Sigmoid colon (tissue), 4 donors: ENCODE measurements at regions not wholly inside any gene's neighbourhood (a gene's known extent, or its start where the extent isn't known, plus 50 kb on each side); places are given as distances from the start of the nearest gene placed in this dataset.

Source experiments
- EP300 ChIP-seq, 4 donors: sonication (generic); formaldehyde crosslinking; IDR thresholded peaks; one replicate each; pipeline ENCODE4 v1.6.1; 2017; ENCODE audit warnings: antibody characterized with exemption in 4 of 4
- POLR2A ChIP-seq, 2 donors: fragments of 450-650 bp; IDR thresholded peaks; one replicate each; pipeline ENCODE4 v1.6.1; 2016; ENCODE audit warnings: antibody characterized with exemption in 2 of 2, mild to moderate bottlenecking in 2 of 2, moderate library complexity in 2 of 2
- POLR2AphosphoS5 ChIP-seq, 4 donors: sonication (generic); formaldehyde crosslinking; IDR thresholded peaks; one replicate each; pipeline ENCODE4 v1.6.1; 2017; ENCODE audit warnings: antibody characterized with exemption in 4 of 4
- TF ChIP-seq, protein P1 (sequence below), 4 experiments: fragments of 450-650 bp in 3 of 4; fragments of 200-600 bp in 1 of 4; IDR thresholded peaks; one replicate each; pipeline ENCODE4 v1.5.1; 2016 to 2019; ENCODE audit warnings: antibody characterized with exemption in 4 of 4, mild to moderate bottlenecking in 3 of 4, moderate library complexity in 2 of 4

DNA sequence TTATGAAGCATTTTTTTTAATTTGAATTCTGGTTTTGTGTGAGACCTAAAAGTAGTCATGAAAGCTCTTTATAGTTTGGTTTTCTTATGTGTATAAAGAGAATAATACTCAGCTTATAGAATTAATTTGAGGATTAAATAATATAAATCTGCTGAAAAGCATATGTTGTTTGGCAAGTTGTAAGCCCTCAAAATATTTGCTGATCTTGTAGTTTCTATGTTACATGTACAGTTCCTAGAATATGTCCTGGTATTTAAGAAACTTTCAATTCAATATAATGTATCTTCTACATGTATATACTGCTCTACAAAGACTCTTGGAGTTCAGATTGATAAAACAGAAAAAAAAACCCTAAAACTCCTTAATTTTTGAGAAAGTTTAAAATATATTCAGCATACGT is 605.5 kb upstream of the FAM98A start:
- TF ChIP-seq, protein P1, sequence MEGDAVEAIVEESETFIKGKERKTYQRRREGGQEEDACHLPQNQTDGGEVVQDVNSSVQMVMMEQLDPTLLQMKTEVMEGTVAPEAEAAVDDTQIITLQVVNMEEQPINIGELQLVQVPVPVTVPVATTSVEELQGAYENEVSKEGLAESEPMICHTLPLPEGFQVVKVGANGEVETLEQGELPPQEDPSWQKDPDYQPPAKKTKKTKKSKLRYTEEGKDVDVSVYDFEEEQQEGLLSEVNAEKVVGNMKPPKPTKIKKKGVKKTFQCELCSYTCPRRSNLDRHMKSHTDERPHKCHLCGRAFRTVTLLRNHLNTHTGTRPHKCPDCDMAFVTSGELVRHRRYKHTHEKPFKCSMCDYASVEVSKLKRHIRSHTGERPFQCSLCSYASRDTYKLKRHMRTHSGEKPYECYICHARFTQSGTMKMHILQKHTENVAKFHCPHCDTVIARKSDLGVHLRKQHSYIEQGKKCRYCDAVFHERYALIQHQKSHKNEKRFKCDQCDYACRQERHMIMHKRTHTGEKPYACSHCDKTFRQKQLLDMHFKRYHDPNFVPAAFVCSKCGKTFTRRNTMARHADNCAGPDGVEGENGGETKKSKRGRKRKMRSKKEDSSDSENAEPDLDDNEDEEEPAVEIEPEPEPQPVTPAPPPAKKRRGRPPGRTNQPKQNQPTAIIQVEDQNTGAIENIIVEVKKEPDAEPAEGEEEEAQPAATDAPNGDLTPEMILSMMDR (IDR thresholded peaks at IDR 0.05), result no peak
- no peak for TF ChIP-seq POLR2A (IDR thresholded peaks at IDR 0.05)
- no peak for TF ChIP-seq POLR2AphosphoS5 (IDR thresholded peaks at IDR 0.05)
- TF ChIP-seq EP300 (IDR thresholded peaks at IDR 0.05), result no peak
